HG02678 (cell line): ENCODE measurements at regions not wholly inside any gene's neighbourhood (a gene's known extent, or its start where the extent isn't known, plus 50 kb on each side); places are given as distances from the start of the nearest gene placed in this dataset.
"Not testable (repeated sequence)": the region's sequence is repeated elsewhere in the genome, so short reads cannot be mapped to it uniquely, and the experiment has no call there.

ENCODE experiments used
- ATAC-seq: cut with Tn5 transposase; IDR thresholded peaks from one replicate; pipeline ENCODE4 v1.9.1; 2021; ENCODE audit warnings: mild to moderate bottlenecking, moderate library complexity; ENCODE audit not compliant: unreplicated experiment

- ATAC-seq = no peak
Observed at GRCh38 chr7:79513261-79513660, 59.8 kb upstream of the MAGI2 start.

DNA sequence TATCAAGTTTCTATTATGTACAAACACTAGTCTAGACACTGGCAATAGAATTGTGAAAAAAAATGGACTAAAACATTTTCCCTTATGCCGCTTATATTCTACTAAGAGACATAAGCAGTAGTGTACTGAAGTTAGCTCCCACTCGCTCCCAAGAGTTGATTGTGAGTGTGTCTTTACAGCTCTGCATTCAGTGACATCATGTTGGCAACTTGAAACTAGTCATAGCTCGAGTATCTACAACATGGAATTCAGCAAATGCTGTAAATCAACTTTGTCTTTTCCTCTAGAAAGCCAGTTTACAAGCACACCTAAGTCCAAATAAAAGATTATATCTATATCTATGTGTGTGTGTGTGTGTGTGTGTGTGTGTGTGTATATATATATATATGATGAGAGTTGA is 58.8 kb upstream of the MAGI2 start:
- ATAC-seq = no peak

DNA sequence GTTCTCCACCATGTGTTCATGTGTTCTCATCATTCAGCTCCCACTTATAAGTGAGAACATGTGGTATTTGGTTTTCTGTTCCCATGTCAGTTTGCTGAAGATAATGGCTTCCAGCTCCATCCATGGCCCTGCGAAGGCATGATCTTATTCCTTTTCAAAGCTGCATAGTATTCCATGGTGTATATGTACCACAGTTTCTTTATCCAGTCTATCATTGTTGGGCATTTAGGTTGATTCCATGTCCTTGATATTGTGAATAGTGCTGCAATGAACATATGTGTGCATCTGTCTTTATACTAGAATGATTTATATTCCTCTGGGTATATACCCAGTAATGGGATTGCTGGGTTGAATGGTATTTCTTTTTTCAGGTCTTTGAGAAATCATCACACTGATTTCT is 57.6 kb upstream of the MAGI2 start:
- ATAC-seq = not testable (repeated sequence)

- no peak for ATAC-seq
Observed at GRCh38 chr7:79507131-79507530, 53.7 kb upstream of the MAGI2 start.

DNA sequence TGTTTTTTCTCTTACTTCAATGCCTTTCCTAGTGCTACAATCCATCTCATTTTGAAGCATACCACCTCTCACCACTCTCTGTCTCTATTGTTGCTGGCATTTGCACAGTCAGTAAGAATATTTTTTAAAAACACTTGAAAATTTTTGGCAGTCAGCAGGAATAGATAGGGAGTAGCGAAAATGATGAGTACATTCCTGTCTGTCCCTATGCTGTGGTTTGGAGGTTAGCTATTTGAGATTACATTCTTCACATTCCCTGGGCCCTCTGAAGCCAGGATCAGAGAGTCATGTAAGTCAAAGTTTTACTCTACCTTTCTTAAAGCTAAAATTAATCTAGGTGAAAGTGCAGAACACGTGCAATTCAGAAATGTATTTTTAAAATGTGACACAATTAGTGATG is 53.0 kb upstream of the MAGI2 start:
- ATAC-seq = no peak

GRCh38 chr7:79504607-79505389 is 51.3 kb upstream of the MAGI2 start:
- ATAC-seq = no peak
